GM12874 (cell line): ENCODE measurements at regions not wholly inside any gene's neighbourhood (a gene's known extent, or its start where the extent isn't known, plus 50 kb on each side); places are given as distances from the start of the nearest gene placed in this dataset.

Experiments used
- CTCF ChIP-seq: IDR thresholded peaks from 2 replicates; pipeline ENCODE4 v1.5.1; 2011; ENCODE audit warnings: low read depth, mild to moderate bottlenecking, control low read depth, low read length, moderate library complexity; ENCODE audit not compliant: insufficient read depth

- no peak for TF ChIP-seq CTCF
Measured at GRCh38 chr3:30488070-30488756, 118.2 kb upstream of the TGFBR2 start.

GRCh38 chr3:30492322-30493192, 113.8 kb upstream of the TGFBR2 start:
- no peak for TF ChIP-seq CTCF

GRCh38 chr3:30493911-30494311, 112.5 kb upstream of the TGFBR2 start:
- TF ChIP-seq CTCF, result no peak

GRCh38 chr3:30495172-30496065, 111.0 kb upstream of the TGFBR2 start:
- TF ChIP-seq CTCF, result no peak

GRCh38 chr3:30496066-30496966, 110.1 kb upstream of the TGFBR2 start:
- TF ChIP-seq CTCF, result no peak

GRCh38 chr3:30498587-30498967, 107.8 kb upstream of the TGFBR2 start:
- TF ChIP-seq CTCF, result no peak
